Vagina (tissue), 2 donors: ENCODE measurements at regions not wholly inside any gene's neighbourhood (a gene's known extent, or its start where the extent isn't known, plus 50 kb on each side); places are given as distances from the start of the nearest gene placed in this dataset.

Experiments
- CTCF ChIP-seq, 3 experiments: fragments of 450-650 bp in 2 of 3; fragments of 200-600 bp in 1 of 3; sonication (generic) in 1 of 3; IDR thresholded peaks; one replicate each; pipeline ENCODE4 v1.5.1; 2017 to 2019; ENCODE audit warnings: antibody characterized with exemption in 3 of 3, mild to moderate bottlenecking in 2 of 3, moderate library complexity in 2 of 3
- POLR2A ChIP-seq, 2 donors: fragments of 450-650 bp; IDR thresholded peaks; one replicate each; pipeline ENCODE4 v1.6.1; 2017; ENCODE audit warnings: antibody characterized with exemption in 2 of 2, mild to moderate bottlenecking in 2 of 2, moderate library complexity in 2 of 2

GRCh38 chr13:111927181-111927540 is 139.8 kb upstream of the SOX1 start:
- TF ChIP-seq CTCF (IDR thresholded peaks at IDR 0.05) (no peak), POLR2A (IDR thresholded peaks at IDR 0.05) (no peak)
